Activated naive CD4-positive, alpha-beta T cell treated with anti-CD3 and anti-CD28 coated beads, Interleukin-2, amount 10 ng/mL, durations not matched to agents 7 days and 5 days (primary cell): ENCODE measurements at regions not wholly inside any gene's neighbourhood (a gene's known extent, or its start where the extent isn't known, plus 50 kb on each side); places are given as distances from the start of the nearest gene placed in this dataset.

ENCODE experiments used
- CTCF ChIA-PET: fragments of 350-600 bp; sonication (Branson Sonifier 250); formaldehyde crosslinking; loops from one replicate; lab custom pipeline; 2021; ENCODE audit warnings: antibody characterized with exemption; lab: Charles Lee
- DNase-seq: peaks from one replicate; pipeline ENCODE4 v3.0.0-alpha.2; 2020
- H3K27ac Mint-ChIP-seq: one replicate; pipeline ENCODE4 v1.8.0; 2021; ENCODE audit warnings: mild to moderate bottlenecking, moderate library complexity, mixed read lengths
- H3K27me3 Mint-ChIP-seq: one replicate; pipeline ENCODE4 v1.8.0; 2021; ENCODE audit warnings: mild to moderate bottlenecking, mixed read lengths
- H3K36me3 Mint-ChIP-seq: one replicate; pipeline ENCODE4 v1.8.0; 2021; ENCODE audit warnings: mixed read lengths
- H3K4me1 Mint-ChIP-seq: one replicate; pipeline ENCODE4 v1.8.0; 2021; ENCODE audit warnings: mixed read lengths
- H3K4me3 Mint-ChIP-seq: one replicate; pipeline ENCODE4 v1.8.0; 2021; ENCODE audit warnings: mild to moderate bottlenecking, moderate library complexity, mixed read lengths
- H3K9me3 Mint-ChIP-seq: one replicate; pipeline ENCODE4 v1.8.0; 2021; ENCODE audit warnings: mixed read lengths

DNA sequence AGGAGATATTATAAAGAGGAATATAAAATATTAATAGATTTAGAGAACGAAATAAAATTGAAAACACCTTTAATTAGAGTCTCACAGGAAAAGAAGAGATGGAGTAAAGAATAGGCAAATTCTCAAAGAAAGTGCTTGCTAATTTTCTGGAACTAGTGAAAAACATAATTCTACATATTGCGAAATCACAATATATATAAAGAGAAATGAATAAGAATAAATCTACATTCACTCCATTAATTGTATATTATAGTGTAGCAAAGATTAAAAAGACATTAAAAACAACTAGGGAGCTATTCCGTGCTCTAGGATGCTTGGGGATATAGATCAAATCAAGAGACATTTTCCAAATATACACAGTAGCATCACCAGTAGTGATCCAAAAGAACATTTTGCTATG, 685.2 kb upstream of the NCAM2 start:
- CTCF ChIA-PET, result no interaction called here
- H3K36me3 Mint-ChIP-seq, result no peaks in the 10 kb centered on the region
- no peak overlapping the region for H3K4me3 Mint-ChIP-seq
- H3K27ac Mint-ChIP-seq, result no peak overlapping the region
- no peaks in the 10 kb centered on the region for H3K4me1 Mint-ChIP-seq
- no peak for DNase-seq
- peaks cover 16% of the 10 kb centered on the region for H3K9me3 Mint-ChIP-seq
- H3K27me3 Mint-ChIP-seq, result no peaks in the 10 kb centered on the region

DNA sequence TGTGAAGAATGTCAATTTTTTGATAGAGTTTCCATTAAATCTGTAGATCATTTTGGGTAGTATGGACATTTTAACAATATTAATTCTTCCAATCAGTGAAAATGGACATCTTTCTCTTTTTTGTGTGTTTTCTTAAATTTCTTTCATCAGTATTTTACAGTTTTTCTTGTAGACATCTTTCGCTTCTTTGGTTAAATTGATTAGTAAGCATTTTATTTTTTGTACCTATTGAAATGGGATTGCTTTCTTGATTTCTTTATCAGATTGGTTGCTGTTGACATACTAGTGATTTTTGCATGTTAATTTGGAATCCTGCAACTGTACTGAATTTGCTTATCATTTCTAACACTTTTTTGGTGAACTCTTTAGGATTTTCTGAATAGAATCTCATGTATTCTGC, 683.2 kb upstream of the NCAM2 start:
- Mint-ChIP-seq H3K4me3 (no peak overlapping the region), H3K4me1 (no peaks in the 10 kb centered on the region)

DNA sequence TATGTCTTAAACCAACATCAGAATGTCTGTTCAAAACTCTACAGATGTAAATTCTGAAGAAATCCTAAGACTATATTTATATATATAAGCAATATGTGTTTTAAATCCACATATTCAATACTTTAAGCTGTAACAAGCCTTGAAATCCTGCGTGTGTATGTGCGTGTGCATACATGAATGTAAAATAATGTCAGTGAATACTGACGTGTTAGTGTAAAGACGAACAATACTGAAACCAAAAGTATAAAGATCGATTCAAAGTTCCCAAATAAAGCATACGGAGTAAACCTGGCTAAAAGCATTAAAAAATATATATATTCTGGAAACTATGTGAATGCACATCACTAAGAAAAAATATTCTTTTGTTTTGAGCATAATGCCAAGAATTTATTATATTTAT, 668.6 kb upstream of the NCAM2 start:
- CTCF ChIA-PET, result no interaction called here
- Mint-ChIP-seq H3K27me3 (no peaks in the 10 kb centered on the region), H3K36me3 (no peaks in the 10 kb centered on the region)

More for the DNA sequence above, 683.2 kb upstream of the NCAM2 start:
- no peak for DNase-seq
- H3K27ac Mint-ChIP-seq, result no peak overlapping the region
- no peaks in the 10 kb centered on the region for H3K27me3 Mint-ChIP-seq
- no peaks in the 10 kb centered on the region for H3K36me3 Mint-ChIP-seq
- H3K9me3 Mint-ChIP-seq, result peaks cover 14% of the 10 kb centered on the region
- CTCF ChIA-PET, result no interaction called here

DNA sequence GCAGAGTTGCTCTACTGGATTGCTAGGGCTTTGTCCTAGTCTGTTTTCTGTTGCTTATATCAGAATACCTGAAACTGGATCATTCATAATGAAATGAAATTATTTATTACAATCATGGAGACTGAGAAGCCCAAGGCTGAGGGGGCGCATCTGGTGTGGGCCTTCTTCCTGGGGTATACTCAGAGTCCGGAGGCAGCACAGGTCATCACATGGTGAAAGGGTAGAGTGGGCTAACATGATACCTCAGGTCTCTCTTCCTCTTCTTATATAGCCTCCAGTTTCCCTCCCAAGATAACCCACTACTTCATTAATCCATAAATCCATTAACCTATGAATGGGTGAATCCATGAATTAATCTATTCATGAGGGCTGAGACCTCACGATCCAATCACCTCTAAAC, 667.6 kb upstream of the NCAM2 start:
- DNase-seq, result no peak
- CTCF ChIA-PET, result no interaction called here
- no peaks in the 10 kb centered on the region for H3K27me3 Mint-ChIP-seq
- H3K36me3 Mint-ChIP-seq, result no peaks in the 10 kb centered on the region
- no peak overlapping the region for H3K27ac Mint-ChIP-seq
- no peak overlapping the region for H3K4me3 Mint-ChIP-seq
- H3K4me1 Mint-ChIP-seq, result no peaks in the 10 kb centered on the region
- peaks cover 12% of the 10 kb centered on the region for H3K9me3 Mint-ChIP-seq

More for the DNA sequence above, 668.6 kb upstream of the NCAM2 start:
- Mint-ChIP-seq H3K4me1 (no peaks in the 10 kb centered on the region), H3K9me3 (peaks cover 12% of the 10 kb centered on the region), H3K4me3 (no peak overlapping the region), H3K27ac (no peak overlapping the region)
- no peak for DNase-seq

DNA sequence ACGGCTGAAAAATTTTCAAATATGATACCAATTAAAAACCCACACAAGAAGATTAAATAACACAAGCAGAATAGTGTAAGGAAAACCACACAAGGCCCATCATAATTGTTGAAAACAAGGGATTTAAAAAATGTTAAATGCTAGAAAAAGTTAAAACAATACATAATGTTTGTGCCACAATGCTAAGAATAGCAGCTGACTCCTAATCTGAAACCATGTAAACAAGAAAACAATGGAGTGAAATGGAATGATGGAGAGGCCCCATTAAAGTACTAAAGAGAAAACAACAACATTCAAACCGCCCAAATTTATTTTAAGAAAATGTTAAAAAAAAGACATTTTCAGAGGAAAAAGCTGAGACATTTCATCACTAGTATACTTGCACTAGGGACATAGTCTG, 663.6 kb upstream of the NCAM2 start:
- no peak overlapping the region for H3K27ac Mint-ChIP-seq
- no peak overlapping the region for H3K4me3 Mint-ChIP-seq
- H3K9me3 Mint-ChIP-seq, result peaks cover 11% of the 10 kb centered on the region
- no peaks in the 10 kb centered on the region for H3K4me1 Mint-ChIP-seq
- CTCF ChIA-PET, result no interaction called here
- H3K27me3 Mint-ChIP-seq, result no peaks in the 10 kb centered on the region
- DNase-seq, result no peak
- H3K36me3 Mint-ChIP-seq, result no peaks in the 10 kb centered on the region

DNA sequence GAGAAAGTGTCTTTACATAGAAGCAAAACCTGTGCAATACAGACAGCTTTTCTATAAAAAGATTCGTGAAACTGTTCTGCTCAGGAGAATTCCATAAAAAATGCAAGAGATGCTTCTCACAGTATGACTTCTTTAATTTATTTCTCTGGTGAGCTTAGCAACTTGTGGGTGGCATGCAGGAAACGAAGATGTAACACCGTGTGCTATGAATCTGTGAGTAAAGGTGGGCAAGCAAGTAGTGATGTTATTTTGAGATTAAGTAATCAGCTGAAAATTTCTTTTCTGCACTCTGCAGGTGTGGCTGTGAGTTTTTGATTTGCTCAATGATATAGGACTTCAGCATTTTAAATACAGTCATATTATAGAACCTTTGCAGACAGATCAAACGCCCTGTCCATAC, 656.8 kb upstream of the NCAM2 start:
- H3K27ac Mint-ChIP-seq, result no peak overlapping the region
- DNase-seq, result no peak
- H3K27me3 Mint-ChIP-seq, result no peaks in the 10 kb centered on the region
- no peaks in the 10 kb centered on the region for H3K36me3 Mint-ChIP-seq
- H3K4me1 Mint-ChIP-seq, result no peaks in the 10 kb centered on the region
- peaks cover 14% of the 10 kb centered on the region for H3K9me3 Mint-ChIP-seq
- CTCF ChIA-PET, result no interaction called here
- H3K4me3 Mint-ChIP-seq, result no peak overlapping the region

DNA sequence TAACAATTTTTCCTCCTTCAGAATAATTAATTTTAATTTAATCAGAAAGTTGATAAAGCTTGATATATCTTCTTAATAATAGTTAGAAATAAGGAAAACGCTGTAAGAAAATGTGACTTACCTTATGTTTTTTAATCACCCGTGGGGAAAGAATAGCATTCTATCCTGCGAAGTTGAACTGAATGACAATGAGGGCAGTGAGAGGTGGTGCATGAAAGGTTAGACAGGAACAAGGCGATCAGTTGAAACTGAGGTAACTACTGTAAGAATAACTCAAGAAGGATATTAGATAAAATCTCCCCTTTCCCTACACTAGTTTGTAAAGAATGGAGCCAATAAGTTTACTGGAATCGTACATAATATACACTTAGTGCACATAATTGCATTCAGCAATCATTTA, 655.0 kb upstream of the NCAM2 start:
- Mint-ChIP-seq H3K27me3 (no peaks in the 10 kb centered on the region), H3K4me1 (no peaks in the 10 kb centered on the region), H3K4me3 (no peak overlapping the region), H3K36me3 (no peaks in the 10 kb centered on the region), H3K9me3 (peaks cover 16% of the 10 kb centered on the region), H3K27ac (no peak overlapping the region)
- no peak for DNase-seq
- CTCF ChIA-PET, result no interaction called here

DNA sequence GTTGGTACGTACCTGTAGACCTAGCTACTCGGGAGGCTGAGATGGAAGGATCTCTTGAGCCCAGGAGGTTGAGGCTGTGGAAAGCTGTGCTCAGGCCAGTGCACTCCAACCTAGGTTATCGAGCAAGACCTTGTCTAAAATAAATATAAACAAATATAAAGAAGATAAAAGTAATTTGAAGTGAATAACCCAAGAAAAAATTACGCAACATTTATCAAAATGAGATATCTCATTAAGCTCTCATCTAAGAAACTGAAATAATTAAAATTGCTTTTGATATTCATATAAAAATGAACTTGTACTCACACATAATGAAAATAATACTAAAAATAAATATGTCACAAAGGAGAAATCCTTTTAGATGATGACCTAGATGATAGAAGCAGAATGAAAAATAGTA, 647.1 kb upstream of the NCAM2 start:
- Mint-ChIP-seq H3K27me3 (no peaks in the 10 kb centered on the region), H3K4me1 (no peaks in the 10 kb centered on the region), H3K4me3 (no peak overlapping the region), H3K36me3 (no peaks in the 10 kb centered on the region), H3K9me3 (peaks cover 21% of the 10 kb centered on the region), H3K27ac (no peak overlapping the region)
- no peak for DNase-seq
- CTCF ChIA-PET, result no interaction called here

DNA sequence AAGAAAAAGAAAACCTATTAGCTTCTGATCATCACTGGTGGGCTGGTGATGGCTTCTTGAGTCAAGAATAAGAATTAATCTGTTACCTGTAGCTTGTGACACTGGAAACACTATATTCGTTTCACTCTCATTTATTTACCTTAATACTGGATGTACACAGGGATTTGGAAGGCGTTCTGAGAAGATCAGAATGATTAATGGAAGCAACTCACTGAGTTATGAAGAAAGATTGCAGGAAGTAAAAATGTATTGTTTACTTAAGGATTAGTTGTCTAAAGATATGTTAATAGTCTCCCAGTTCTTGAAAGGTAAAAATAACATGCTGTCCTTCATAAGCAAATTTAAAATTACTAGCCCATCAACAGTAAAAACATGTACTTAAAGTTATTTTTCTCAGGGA, 644.9 kb upstream of the NCAM2 start:
- Mint-ChIP-seq H3K9me3 (peaks cover 18% of the 10 kb centered on the region), H3K36me3 (no peaks in the 10 kb centered on the region), H3K27ac (no peak overlapping the region), H3K4me1 (no peaks in the 10 kb centered on the region), H3K4me3 (no peak overlapping the region), H3K27me3 (no peaks in the 10 kb centered on the region)
- CTCF ChIA-PET, result no interaction called here
- DNase-seq, result no peak

DNA sequence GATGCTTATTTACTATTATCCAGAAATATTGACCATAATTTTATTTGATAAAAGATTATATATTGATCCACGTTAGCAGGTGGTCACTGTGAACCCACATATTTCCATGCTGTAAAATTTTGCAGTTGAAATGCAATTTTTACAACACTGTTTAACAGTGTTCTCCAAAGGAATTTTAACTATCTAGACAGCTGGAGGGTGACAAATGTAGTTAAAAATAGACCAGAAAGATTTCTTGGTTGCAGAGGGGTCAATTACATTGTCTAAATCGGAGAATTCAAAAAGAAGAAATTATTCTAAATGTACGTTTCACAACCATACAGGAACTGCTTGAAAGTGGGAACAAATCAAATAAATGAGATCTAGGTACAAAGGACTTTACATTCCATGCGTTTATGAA, 625.2 kb upstream of the NCAM2 start:
- CTCF ChIA-PET, result no interaction called here
- Mint-ChIP-seq H3K27me3 (no peaks in the 10 kb centered on the region), H3K27ac (no peak overlapping the region), H3K36me3 (no peaks in the 10 kb centered on the region), H3K4me3 (no peak overlapping the region), H3K4me1 (no peaks in the 10 kb centered on the region), H3K9me3 (peaks cover 18% of the 10 kb centered on the region)
- DNase-seq, result no peak

DNA sequence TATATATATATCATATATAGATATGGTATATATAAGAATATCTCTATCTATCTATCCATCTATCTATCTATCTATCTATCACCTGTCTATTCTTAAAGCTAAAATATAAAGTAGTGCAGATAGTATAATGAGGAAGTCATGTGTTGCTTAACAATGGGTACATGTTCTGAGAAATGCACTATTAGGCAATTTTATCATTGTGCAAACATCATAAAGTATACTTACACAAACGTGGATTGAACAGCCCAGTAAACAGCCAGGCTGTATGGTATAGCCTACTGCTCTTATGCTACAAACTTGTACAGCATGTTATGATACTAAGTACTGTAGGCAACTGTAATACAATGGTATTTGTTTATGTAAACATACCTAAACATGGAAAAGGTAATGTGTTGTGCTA, 621.0 kb upstream of the NCAM2 start:
- H3K27ac Mint-ChIP-seq, result no peak overlapping the region
- no peaks in the 10 kb centered on the region for H3K4me1 Mint-ChIP-seq
- CTCF ChIA-PET, result no interaction called here
- peaks cover 7% of the 10 kb centered on the region for H3K9me3 Mint-ChIP-seq
- no peak overlapping the region for H3K4me3 Mint-ChIP-seq
- H3K36me3 Mint-ChIP-seq, result no peaks in the 10 kb centered on the region
- DNase-seq, result no peak
- no peaks in the 10 kb centered on the region for H3K27me3 Mint-ChIP-seq

DNA sequence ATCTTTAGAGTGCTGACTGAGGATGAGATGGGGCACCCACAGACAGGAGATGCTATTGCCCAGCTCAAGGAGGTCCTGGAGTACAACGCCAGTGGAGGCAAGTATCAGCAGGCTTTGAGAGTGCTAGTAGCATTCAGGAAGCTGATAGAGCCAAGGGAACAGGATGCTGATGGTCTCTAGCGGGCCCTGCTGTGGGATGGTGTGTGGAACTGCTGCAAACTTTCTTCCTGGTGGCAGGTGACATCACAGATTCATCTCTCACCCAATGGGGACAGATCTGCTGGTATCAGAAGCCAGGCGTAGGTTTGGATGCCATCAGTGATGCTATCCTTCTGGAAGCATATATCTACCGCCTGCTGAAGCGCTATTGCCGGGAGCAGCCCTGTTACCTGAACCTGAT, 609.8 kb upstream of the NCAM2 start:
- Mint-ChIP-seq H3K27me3 (no peaks in the 10 kb centered on the region), H3K27ac (no peak overlapping the region), H3K4me3 (no peak overlapping the region), H3K9me3 (peaks cover 37% of the 10 kb centered on the region), H3K36me3 (no peaks in the 10 kb centered on the region), H3K4me1 (no peaks in the 10 kb centered on the region)
- CTCF ChIA-PET, result no interaction called here
- DNase-seq, result no peak

DNA sequence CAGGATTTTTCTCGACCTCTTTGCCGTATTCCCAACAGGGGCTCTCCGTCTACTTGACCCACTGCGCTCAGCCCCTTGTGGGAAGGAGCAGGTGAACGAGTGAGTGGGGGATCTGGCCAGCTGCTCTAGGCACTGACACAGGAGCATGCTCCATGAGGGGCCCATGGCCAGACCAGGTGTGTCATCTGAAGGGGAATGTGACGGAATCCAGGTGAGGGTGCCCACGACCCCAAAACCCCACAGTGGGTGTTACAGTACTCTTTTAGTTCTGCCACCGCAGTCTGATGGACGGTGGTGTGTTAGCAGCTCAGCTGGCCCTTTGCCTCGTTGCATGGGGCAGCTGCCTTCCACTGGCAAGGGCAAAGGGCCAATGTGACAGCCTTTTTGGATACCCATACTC, 601.4 kb upstream of the NCAM2 start:
- Mint-ChIP-seq H3K9me3 (peaks cover 18% of the 10 kb centered on the region), H3K4me1 (no peaks in the 10 kb centered on the region), H3K27me3 (no peaks in the 10 kb centered on the region), H3K27ac (no peak overlapping the region), H3K36me3 (no peaks in the 10 kb centered on the region), H3K4me3 (no peak overlapping the region)
- no peak for DNase-seq
- CTCF ChIA-PET, result no interaction called here

DNA sequence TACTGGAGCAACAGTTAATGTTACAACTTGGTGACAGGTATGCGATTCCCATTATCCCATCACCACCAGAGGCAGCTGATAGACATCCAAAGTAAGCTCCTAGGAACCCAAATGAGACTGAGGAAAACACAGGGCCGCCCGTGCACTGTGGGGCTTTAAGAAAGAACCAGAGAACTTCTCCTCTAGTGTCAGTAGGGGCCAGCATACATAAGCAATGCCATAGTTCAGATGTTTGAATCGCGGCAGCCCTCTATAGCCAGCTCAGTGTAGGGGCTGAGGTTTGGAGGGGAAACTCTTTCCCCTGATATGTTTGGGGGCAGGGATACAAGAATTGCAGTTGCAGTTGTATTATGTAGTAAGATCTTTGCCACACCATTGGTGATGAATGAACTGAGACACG, 593.3 kb upstream of the NCAM2 start:
- Mint-ChIP-seq H3K4me3 (no peak overlapping the region), H3K36me3 (no peaks in the 10 kb centered on the region), H3K27me3 (no peaks in the 10 kb centered on the region), H3K4me1 (no peaks in the 10 kb centered on the region), H3K9me3 (peaks cover 19% of the 10 kb centered on the region), H3K27ac (no peak overlapping the region)
- no peak for DNase-seq
- CTCF ChIA-PET, result no interaction called here

DNA sequence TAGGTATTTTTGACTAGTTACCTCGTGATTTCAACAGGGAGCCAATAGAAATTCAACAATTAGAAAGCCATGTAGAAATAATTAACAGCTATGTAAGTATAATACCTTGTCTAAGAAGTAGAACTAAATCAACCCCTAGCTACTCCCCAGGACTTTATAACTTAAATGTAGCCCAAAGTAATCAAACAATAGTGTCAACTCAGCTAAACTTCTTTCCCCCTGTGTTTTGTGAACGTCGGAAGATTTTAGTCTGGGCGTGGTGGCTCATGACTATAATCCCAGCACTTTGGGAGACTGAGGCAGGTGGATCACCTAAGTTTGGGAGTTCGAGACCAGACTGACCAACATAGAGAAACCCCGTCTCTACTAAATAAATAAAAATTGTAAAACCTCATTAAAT, 579.9 kb upstream of the NCAM2 start:
- H3K4me1 Mint-ChIP-seq, result no peaks in the 10 kb centered on the region
- CTCF ChIA-PET, result no interaction called here
- no peak overlapping the region for H3K4me3 Mint-ChIP-seq
- no peaks in the 10 kb centered on the region for H3K36me3 Mint-ChIP-seq
- no peaks in the 10 kb centered on the region for H3K27me3 Mint-ChIP-seq
- no peak overlapping the region for H3K27ac Mint-ChIP-seq
- H3K9me3 Mint-ChIP-seq, result peaks cover 44% of the 10 kb centered on the region
- DNase-seq, result no peak

DNA sequence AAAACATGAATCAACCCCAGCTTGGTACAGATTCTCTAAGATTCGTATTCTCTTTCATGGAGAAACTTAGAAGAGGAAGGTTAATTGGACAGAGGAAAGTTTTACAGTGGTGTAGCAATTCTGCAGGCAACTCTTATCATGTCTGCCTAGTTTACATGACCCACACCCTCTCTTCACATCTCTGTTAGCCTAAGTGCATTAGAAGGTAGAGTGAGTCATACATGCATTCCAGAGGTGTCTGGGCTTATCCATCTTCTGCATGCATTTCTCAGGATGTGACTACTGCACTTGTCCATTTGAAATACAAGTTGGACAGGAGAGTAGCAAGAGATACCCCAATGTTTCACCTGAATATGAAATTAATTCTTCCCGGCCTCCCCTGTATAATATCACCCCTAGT, 578.4 kb upstream of the NCAM2 start:
- H3K27ac Mint-ChIP-seq, result no peak overlapping the region
- DNase-seq, result no peak
- H3K4me3 Mint-ChIP-seq, result no peak overlapping the region
- no peaks in the 10 kb centered on the region for H3K4me1 Mint-ChIP-seq
- CTCF ChIA-PET, result no interaction called here
- H3K27me3 Mint-ChIP-seq, result no peaks in the 10 kb centered on the region
- no peaks in the 10 kb centered on the region for H3K36me3 Mint-ChIP-seq
- peaks cover 38% of the 10 kb centered on the region for H3K9me3 Mint-ChIP-seq
